ENCODE measurements at regions not wholly inside any gene's neighbourhood (a gene's known extent, or its start where the extent isn't known, plus 50 kb on each side); places are given as distances from the start of the nearest gene placed in this dataset.

- TF ChIP-seq CTCF (IDR thresholded peaks at IDR 0.05; ENCODE audit: control extremely low read depth, extremely low read depth, low read depth, missing control alignments), result no peak
- no peak for DNase-seq (ENCODE audit: extremely low spot score)
- CTCF ChIA-PET, result interaction anchor here (0.7 kb wide), 1 partner anchor 9 kb away, joined by 3 read pairs; no protein-coding TSS in a partner anchor
- POLR2A ChIA-PET, result no interaction called here
Measured at GRCh38 chr1:216890871-216891270, 167.6 kb upstream of the ESRRG start.

- no peak for TF ChIP-seq CTCF (IDR thresholded peaks at IDR 0.05; ENCODE audit: control extremely low read depth, extremely low read depth, low read depth, missing control alignments)
- ChIA-PET CTCF (no interaction called here), POLR2A (no interaction called here)
- no peak for DNase-seq (ENCODE audit: extremely low spot score)
Measured at GRCh38 chr1:216888731-216889130, 165.5 kb upstream of the ESRRG start.

GRCh38 chr1:216887032-216887431 is 163.8 kb upstream of the ESRRG start:
- DNase-seq (ENCODE audit: extremely low spot score), result no peak
- ChIA-PET POLR2A (no interaction called here), CTCF (no interaction called here)

GRCh38 chr1:216884614-216885229 is 161.5 kb upstream of the ESRRG start:
- ChIA-PET CTCF (no interaction called here), POLR2A (no interaction called here)
- no peak for DNase-seq (ENCODE audit: extremely low spot score)
- no peak for TF ChIP-seq CTCF (IDR thresholded peaks at IDR 0.05; ENCODE audit: control extremely low read depth, extremely low read depth, low read depth, missing control alignments)

More at GRCh38 chr1:216887032-216887431, 163.8 kb upstream of the ESRRG start:
- no peak for TF ChIP-seq CTCF (IDR thresholded peaks at IDR 0.05; ENCODE audit: control extremely low read depth, extremely low read depth, low read depth, missing control alignments)

- ChIA-PET POLR2A (no interaction called here), CTCF (interaction anchor here (0.8 kb wide), 1 partner anchor 10 kb away, joined by 3 read pairs; no protein-coding TSS in a partner anchor)
- DNase-seq (ENCODE audit: extremely low spot score), result no peak
- no peak for TF ChIP-seq CTCF (IDR thresholded peaks at IDR 0.05; ENCODE audit: control extremely low read depth, extremely low read depth, low read depth, missing control alignments)
Measured at GRCh38 chr1:216883518-216883917, 160.3 kb upstream of the ESRRG start.

- POLR2A ChIA-PET, result no interaction called here
- TF ChIP-seq CTCF (IDR thresholded peaks at IDR 0.05; ENCODE audit: control extremely low read depth, extremely low read depth, low read depth, missing control alignments), result no peak
- DNase-seq (ENCODE audit: extremely low spot score), result no peak
- CTCF ChIA-PET, result interaction anchor here (1.6 kb wide), 1 partner anchor 9 kb away, joined by 3 read pairs; no protein-coding TSS in a partner anchor
Measured at GRCh38 chr1:216881695-216882094, 158.5 kb upstream of the ESRRG start.

All from GM10248 (cell line).